HG02852 (cell line): ENCODE measurements at regions not wholly inside any gene's neighbourhood (a gene's known extent, or its start where the extent isn't known, plus 50 kb on each side); places are given as distances from the start of the nearest gene placed in this dataset.

Experiments used
- ATAC-seq: cut with Tn5 transposase; IDR thresholded peaks from one replicate; pipeline ENCODE4 v1.9.1; 2021; ENCODE audit warnings: mild to moderate bottlenecking, moderate library complexity; ENCODE audit not compliant: unreplicated experiment

DNA sequence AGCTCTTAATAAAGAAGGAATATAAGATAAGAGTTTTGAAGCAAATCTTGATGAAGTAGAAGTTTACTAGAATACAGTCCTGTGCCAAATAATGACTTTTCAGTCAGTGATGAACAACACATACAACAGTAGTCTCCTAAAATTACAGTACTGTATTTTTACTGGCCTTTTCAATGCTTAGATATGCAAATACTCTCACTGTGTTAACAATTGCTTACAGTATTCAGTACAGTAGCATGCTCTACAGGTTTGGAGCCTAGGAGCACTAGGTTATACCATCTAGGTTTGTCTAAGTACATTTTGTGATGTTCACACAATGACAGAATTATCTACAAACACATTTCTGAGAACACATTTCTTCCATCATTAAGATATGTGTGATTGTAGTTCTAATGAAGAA, 316.7 kb upstream of the KLHL1 start:
- ATAC-seq = no peak

- ATAC-seq = no peak
Measured at GRCh38 chr13:70424428-70424827, 316.2 kb upstream of the KLHL1 start.

- ATAC-seq = no peak
Measured at GRCh38 chr13:70415136-70415535, 306.9 kb upstream of the KLHL1 start.

DNA sequence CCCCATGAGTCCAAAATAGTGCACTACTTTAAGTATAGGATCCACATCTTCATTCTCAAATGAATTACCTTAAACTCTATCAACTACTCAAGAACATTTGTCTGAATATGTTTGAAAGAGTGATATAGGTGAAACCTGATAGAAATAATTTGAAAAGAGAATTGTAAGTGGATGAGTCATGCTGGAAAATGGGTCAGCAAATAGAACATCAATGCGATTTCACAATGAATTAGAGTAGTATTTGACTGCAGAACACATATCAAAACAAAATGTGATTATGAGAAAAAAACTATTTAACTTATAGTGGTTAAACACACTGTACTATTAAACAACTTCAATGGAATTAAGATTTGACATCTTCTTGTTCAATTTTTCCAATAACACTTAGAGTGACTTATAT, 300.6 kb upstream of the KLHL1 start:
- ATAC-seq = no peak

GRCh38 chr13:70407486-70407885, 299.2 kb upstream of the KLHL1 start:
- ATAC-seq = no peak

GRCh38 chr13:70405266-70405665, 297.0 kb upstream of the KLHL1 start:
- no peak for ATAC-seq

DNA sequence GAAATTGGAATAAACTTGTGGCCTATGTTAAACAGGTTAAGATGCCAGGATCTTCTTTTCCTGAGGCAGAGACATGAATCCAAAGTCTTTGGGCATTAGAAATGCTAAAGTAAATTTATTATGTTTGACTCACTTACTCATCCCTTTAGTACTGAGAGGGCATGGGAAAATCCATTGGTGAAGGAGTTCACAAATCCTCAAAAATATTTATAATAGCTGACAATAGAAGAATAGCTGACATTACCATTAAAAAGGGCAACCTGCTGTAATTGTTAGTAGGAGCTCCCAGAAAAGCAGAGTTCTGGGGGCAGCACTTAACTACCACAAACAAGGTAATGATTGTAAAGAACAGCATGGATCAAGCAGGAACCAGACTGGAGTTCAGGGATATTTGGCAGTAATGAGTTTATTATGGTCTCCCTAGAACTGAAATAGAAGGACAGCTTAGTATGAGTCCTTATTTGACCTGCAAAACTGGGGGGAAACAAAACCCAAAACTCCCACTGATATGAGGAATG, 285.8 kb upstream of the KLHL1 start:
- no peak for ATAC-seq

DNA sequence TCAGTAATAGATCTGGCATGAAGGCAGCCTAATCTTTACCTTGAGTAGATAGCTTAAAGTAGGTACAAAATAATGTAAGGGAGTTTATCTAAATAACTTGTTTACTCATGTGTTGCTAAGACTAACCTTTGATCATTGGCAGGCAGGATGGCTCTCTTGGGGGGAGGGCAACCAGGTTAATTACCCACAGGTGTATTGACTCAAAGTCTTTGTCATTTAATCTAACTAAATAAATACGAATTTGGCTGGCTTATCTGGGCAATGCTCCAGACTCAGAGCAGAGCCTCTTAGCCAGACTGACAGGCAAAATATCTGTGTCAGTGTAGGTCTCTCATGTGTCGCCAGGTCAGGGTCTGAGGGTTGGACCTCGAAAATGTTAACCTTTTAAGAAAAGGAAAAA, 283.4 kb upstream of the KLHL1 start:
- no peak for ATAC-seq

- ATAC-seq = no peak
Measured at GRCh38 chr13:70390968-70391367, 282.7 kb upstream of the KLHL1 start.

- ATAC-seq = no peak
Measured at GRCh38 chr13:70390064-70390463, 281.8 kb upstream of the KLHL1 start.

DNA sequence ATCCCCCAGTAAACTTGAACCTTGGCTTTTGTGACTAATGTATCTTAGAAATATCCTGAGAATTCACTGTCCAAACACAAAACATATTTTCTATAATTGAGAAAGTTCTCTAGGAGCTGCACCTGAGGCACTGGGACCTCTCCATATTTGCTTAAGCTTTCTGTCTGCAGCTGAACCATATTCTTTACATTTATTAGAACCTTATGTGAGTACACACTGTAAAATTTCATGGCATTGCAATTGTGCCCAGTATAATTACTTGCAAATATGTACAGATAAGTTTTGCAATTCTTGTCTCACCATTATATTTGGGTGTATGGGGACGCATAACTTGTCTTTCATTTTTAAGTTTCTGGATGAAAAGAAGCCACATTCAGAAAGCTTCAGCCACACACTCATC, 280.7 kb upstream of the KLHL1 start:
- ATAC-seq = no peak

GRCh38 chr13:70386919-70387318, 278.7 kb upstream of the KLHL1 start:
- no peak for ATAC-seq

DNA sequence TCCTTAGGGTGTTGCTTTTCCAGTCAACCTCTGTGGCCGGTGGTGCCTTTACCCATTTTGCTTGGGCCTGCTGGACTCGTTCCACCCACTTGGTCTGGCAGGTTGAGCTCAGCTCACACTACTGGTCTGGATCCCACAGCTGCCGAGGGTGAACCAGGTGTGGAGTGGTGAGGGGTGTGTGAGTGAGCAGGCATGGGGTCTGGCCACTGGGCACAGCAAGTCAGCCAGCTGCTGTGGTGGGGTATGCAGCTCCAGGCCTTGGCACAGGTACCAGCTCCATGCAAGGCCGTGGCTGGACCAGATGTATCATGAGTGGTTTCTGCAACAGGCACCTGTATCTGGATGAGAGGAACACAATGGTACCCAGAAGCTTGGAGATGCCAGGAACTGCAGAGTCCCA, 277.6 kb upstream of the KLHL1 start:
- no peak for ATAC-seq

GRCh38 chr13:70384156-70384555, 275.9 kb upstream of the KLHL1 start:
- ATAC-seq = no peak

DNA sequence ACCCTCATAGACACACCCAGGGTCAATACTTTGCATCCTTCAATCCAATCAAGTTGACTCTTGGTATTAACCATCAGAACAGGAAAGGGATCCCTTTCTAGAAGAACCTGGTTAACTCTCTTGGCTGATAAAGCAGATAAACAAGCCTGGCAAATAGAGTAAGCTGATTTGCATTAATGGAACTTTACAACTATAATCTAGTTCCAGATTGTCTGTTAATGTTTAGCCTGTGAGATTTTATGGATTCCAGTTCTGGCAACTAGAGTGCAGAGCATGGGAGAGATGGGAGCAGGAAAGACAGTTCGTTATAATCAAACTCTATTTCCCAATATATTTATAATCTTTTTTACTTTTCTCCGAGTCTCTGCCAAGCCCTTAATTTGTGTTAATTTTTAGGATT, 272.6 kb upstream of the KLHL1 start:
- ATAC-seq = no peak

GRCh38 chr13:70375718-70376117, 267.5 kb upstream of the KLHL1 start:
- no peak for ATAC-seq

GRCh38 chr13:70370924-70371323, 262.7 kb upstream of the KLHL1 start:
- no peak for ATAC-seq

DNA sequence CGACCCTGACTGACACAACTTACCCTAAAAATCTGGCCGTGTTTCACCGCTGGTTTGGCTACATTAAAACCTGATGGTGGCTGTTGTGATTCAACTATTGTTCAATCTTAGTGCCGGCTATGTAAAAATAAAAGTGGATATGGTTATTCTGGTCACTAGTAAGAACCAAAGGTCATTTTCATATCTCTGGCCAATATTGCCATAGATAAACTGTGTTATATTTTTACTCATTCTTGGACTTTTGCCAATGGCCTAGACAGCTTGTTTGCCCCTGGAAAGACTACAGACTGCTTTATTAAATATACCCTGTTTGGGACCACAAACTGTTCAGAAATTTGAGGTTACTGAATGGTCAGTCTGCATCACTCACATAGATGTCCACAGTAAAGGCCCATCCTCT, 258.5 kb upstream of the KLHL1 start:
- ATAC-seq = no peak

DNA sequence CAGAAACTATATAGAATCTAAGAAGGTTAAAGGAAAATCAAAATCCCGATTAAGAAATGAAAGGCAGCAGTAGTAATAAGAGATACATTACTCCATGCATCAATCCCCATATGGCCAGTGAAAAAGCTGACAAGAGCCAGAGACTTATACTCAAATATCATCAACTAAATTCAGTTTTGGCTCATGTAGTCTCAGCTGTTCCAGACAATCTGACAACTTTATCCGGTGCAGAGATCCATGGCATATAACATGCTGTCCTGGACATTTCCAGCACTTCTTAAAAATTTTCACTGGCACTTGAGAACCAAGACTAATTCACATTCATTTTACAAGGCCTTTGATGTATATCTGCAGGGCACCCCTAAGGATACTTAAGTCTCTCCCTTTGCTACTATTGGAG, 255.7 kb upstream of the KLHL1 start:
- no peak for ATAC-seq

GRCh38 chr13:70362820-70363570, 254.7 kb upstream of the KLHL1 start:
- ATAC-seq = no peak

GRCh38 chr13:70357031-70357430, 248.8 kb upstream of the KLHL1 start:
- no peak for ATAC-seq

- ATAC-seq = no peak
Measured at GRCh38 chr13:70353096-70353495, 244.8 kb upstream of the KLHL1 start.
